BLaER1 treated with 17β-estradiol and CSF1 and Interleukin-3, amounts not matched to agents 10 nM and 100 nM (cell line): ENCODE measurements at regions not wholly inside any gene's neighbourhood (a gene's known extent, or its start where the extent isn't known, plus 50 kb on each side); places are given as distances from the start of the nearest gene placed in this dataset.
A peak's percentile ranks its signal among the peaks of the same experiment; 100 is the strongest.

Experiments
- H3K27ac ChIP-seq, 11 experiments: shearing (Covaris generic); formaldehyde crosslinking; 2 replicates each; pipeline ENCODE4 v1.8.1; 2022
- H3K27me3 ChIP-seq, 11 experiments: shearing (Covaris generic); formaldehyde crosslinking; 2 replicates each; pipeline ENCODE4 v1.8.1; 2022
- H3K36me3 ChIP-seq, 11 experiments: shearing (Covaris generic); formaldehyde crosslinking; 2 replicates each; pipeline ENCODE4 v1.8.1; 2022
- H3K4me1 ChIP-seq, 10 experiments: shearing (Covaris generic); formaldehyde crosslinking; 2 replicates each; pipeline ENCODE4 v1.8.1; 2022
- H3K4me2 ChIP-seq, 11 experiments: shearing (Covaris generic); formaldehyde crosslinking; 2 replicates each; pipeline ENCODE4 v1.8.1; 2022
- H3K4me3 ChIP-seq, 10 experiments: shearing (Covaris generic); formaldehyde crosslinking; 2 replicates each; pipeline ENCODE4 v1.8.1; 2022
- H3K9ac ChIP-seq, 11 experiments: shearing (Covaris generic); formaldehyde crosslinking; 2 replicates each; pipeline ENCODE4 v1.8.1; 2022
- H3K9me3 ChIP-seq, 11 experiments: shearing (Covaris generic); formaldehyde crosslinking; replicated peaks in 1 of 11; 2 replicates each; pipeline ENCODE4 v1.8.1; 2022
- H4K20me1 ChIP-seq, 11 experiments: shearing (Covaris generic); formaldehyde crosslinking; 2 replicates each; pipeline ENCODE4 v1.8.1; 2022
- Cebpa-rat ChIP-seq, 11 experiments: shearing (Covaris generic); IDR thresholded peaks; 2 replicates each; pipeline ENCODE4 v1.8.1; 2022

DNA sequence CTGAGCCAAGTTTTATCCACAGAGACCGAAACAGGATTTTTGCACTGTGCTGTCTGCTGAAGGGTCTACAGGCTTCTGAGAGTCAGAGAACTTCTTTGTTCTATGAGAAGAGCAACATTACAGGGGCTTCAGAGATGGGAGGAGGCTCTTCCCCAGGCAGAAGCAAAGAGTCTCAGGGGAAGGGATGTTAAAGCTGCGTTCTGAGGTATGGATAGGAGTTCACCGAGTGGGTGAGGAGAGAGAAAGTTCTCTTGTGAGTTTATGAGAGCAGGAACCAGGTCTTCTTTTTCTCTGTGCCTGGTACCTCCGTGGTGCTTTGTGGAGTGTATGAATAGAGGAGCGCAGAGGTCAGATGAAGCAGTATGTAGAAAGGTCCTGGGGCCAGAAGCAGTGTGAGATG is 155.1 kb downstream of the PDGFRA start:
- Histone ChIP-seq H4K20me1 (no peaks in the 10 kb centered on the region; a peak in 1 of 22 replicates), H3K4me1 (no peaks in the 10 kb centered on the region), H3K36me3 (no peaks in the 10 kb centered on the region), H3K4me2 (no peak overlapping the region), H3K27ac (no peak overlapping the region), H3K4me3 (no peak overlapping the region), H3K9ac (no peak overlapping the region), H3K9me3 (peaks cover 0 to 5% (median 0%) of the 10 kb centered on the region in 11 experiments; a peak in 2 of 22 replicates), H3K27me3 (no peaks in the 10 kb centered on the region)
- no peak for TF ChIP-seq Cebpa-rat (IDR thresholded peaks at IDR 0.05)

GRCh38 chr4:54384563-54384962 is 155.5 kb downstream of the PDGFRA start:
- no peak overlapping the region for H3K4me3 ChIP-seq
- H3K4me2 ChIP-seq = no peak overlapping the region
- H3K27me3 ChIP-seq = no peaks in the 10 kb centered on the region
- no peak overlapping the region for H3K27ac ChIP-seq
- no peak for TF ChIP-seq Cebpa-rat (IDR thresholded peaks at IDR 0.05)
- H3K4me1 ChIP-seq = no peaks in the 10 kb centered on the region
- H3K9ac ChIP-seq = no peak overlapping the region
- H4K20me1 ChIP-seq = no peaks in the 10 kb centered on the region; a peak in 1 of 22 replicates
- no peaks in the 10 kb centered on the region for H3K36me3 ChIP-seq
- H3K9me3 ChIP-seq = peaks cover 0 to 7% (median 0%) of the 10 kb centered on the region in 11 experiments; a peak in 2 of 22 replicates

DNA sequence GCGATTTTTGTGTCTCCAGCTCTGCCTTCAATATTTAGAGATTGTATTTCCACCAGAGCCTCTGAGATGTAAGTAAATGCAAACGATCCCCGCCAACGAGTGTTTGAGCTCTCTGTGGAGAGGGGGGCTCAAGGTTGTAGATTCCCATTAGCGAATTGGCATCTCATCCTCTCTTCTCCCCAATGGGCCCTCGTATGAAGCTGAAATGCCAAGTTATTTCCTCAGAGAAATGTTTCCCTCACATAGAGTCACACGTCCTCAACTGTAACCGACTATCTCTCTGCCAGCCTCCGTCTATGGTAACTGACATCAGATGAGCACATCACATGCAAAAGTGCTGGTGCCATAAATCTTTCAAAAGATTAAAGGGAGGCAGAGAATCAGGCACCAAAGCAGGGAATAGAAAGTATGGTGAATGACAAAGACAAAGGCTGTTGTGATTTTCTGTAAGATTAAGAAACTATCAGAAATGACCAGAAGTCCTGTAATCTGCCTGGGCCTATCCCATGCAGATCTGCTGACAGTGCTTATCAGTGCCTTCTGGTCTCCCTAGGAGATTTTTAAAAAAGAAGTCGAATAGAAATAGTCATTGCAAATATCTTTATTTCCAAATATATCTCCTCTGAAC is 157.1 kb downstream of the PDGFRA start:
- Histone ChIP-seq H3K9me3 (peaks cover 0 to 7% (median 0%) of the 10 kb centered on the region in 11 experiments; a peak in 2 of 22 replicates), H3K27ac (no peak overlapping the region), H3K9ac (no peak overlapping the region), H3K27me3 (no peaks in the 10 kb centered on the region), H3K4me3 (no peak overlapping the region), H3K4me1 (no peaks in the 10 kb centered on the region), H3K36me3 (no peaks in the 10 kb centered on the region), H4K20me1 (no peaks in the 10 kb centered on the region; a peak in 1 of 22 replicates), H3K4me2 (no peak overlapping the region)
- no peak for TF ChIP-seq Cebpa-rat (IDR thresholded peaks at IDR 0.05)

DNA sequence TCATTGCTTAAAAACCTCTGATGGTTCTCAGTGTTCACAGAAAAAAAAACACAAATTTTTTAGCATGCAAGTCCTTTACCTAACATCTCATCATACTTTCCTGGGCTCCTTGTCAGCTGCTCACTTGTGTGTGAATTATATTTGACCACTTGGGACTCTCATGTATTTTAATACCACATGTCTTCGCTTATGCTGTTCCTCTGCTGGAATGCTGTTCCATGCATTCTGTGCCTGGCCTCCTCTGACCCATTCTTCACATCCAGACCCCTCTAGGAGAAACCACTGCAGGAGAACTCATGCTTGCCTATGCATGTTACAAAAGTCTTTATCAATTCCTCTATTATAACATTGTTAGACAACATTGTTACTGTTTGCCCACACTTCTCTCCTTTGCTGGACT is 157.6 kb downstream of the PDGFRA start:
- H3K4me3 ChIP-seq = no peak overlapping the region

GRCh38 chr4:54390670-54391069 is 161.6 kb downstream of the PDGFRA start:
- Histone ChIP-seq H3K4me2 (no peak overlapping the region), H3K4me3 (no peak overlapping the region), H4K20me1 (no peaks in the 10 kb centered on the region), H3K36me3 (no peaks in the 10 kb centered on the region), H3K27ac (no peak overlapping the region), H3K9ac (no peak overlapping the region), H3K27me3 (no peaks in the 10 kb centered on the region; a peak in 1 of 22 replicates), H3K4me1 (peaks cover 0 to 6% (median 0%) of the 10 kb centered on the region in 10 experiments; a peak in 2 of 20 replicates), H3K9me3 (peaks cover 0 to 9% (median 4%) of the 10 kb centered on the region in 11 experiments; a peak in 4 of 22 replicates)
- TF ChIP-seq Cebpa-rat (IDR thresholded peaks at IDR 0.05) = no peak

More for the DNA sequence above, 157.6 kb downstream of the PDGFRA start:
- no peaks in the 10 kb centered on the region for H3K27me3 ChIP-seq
- no peak overlapping the region for H3K27ac ChIP-seq
- H3K36me3 ChIP-seq = no peaks in the 10 kb centered on the region
- no peak overlapping the region for H3K9ac ChIP-seq
- H4K20me1 ChIP-seq = no peaks in the 10 kb centered on the region; a peak in 1 of 22 replicates
- H3K4me1 ChIP-seq = no peaks in the 10 kb centered on the region
- peaks cover 0 to 7% (median 0%) of the 10 kb centered on the region in 11 experiments; a peak in 2 of 22 replicates for H3K9me3 ChIP-seq
- no peak overlapping the region for H3K4me2 ChIP-seq
- no peak for TF ChIP-seq Cebpa-rat (IDR thresholded peaks at IDR 0.05)

GRCh38 chr4:54391104-54391503 is 162.0 kb downstream of the PDGFRA start:
- Histone ChIP-seq H3K36me3 (no peaks in the 10 kb centered on the region), H3K4me3 (no peak overlapping the region), H3K27me3 (no peaks in the 10 kb centered on the region; a peak in 1 of 22 replicates), H3K4me1 (peaks cover 0 to 6% (median 0%) of the 10 kb centered on the region in 10 experiments; a peak in 2 of 20 replicates), H3K4me2 (no peak overlapping the region), H3K27ac (no peak overlapping the region), H3K9me3 (peaks cover 0 to 13% (median 5%) of the 10 kb centered on the region in 11 experiments; a peak in 5 of 22 replicates), H4K20me1 (no peaks in the 10 kb centered on the region), H3K9ac (no peak overlapping the region)
- no peak for TF ChIP-seq Cebpa-rat (IDR thresholded peaks at IDR 0.05)

DNA sequence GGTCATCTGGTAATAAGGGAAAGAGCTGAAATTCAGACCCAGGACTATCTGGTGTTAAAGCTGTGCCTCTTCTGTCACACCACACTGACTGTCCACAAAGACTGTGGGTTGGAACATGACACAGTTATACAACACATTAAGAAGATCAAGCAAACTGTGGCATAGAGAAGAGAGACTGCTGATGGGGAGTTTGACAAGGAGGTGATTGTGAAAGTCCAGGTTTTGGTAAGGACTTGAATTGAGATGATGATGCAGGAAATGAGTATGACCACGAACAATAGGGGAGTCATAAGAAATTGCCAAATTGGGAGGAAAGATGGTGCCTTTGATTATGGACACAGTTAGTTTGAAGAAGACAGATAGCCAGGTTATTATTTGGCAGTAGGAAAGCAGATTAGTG is 163.4 kb downstream of the PDGFRA start:
- H4K20me1 ChIP-seq = no peaks in the 10 kb centered on the region
- H3K4me3 ChIP-seq = no peak overlapping the region
- no peaks in the 10 kb centered on the region for H3K36me3 ChIP-seq
- H3K4me2 ChIP-seq = no peak overlapping the region
- TF ChIP-seq Cebpa-rat (IDR thresholded peaks at IDR 0.05) = no peak
- H3K27me3 ChIP-seq = no peaks in the 10 kb centered on the region; a peak in 1 of 22 replicates
- H3K9me3 ChIP-seq = peaks cover 0 to 13% (median 5%) of the 10 kb centered on the region in 11 experiments; a peak in 5 of 22 replicates
- H3K27ac ChIP-seq = no peak overlapping the region
- peaks cover 0 to 6% (median 0%) of the 10 kb centered on the region in 10 experiments; a peak in 2 of 20 replicates for H3K4me1 ChIP-seq
- no peak overlapping the region for H3K9ac ChIP-seq

GRCh38 chr4:54393243-54393642 is 164.2 kb downstream of the PDGFRA start:
- H3K4me3 ChIP-seq = no peak overlapping the region
- H3K4me2 ChIP-seq = no peak overlapping the region
- H4K20me1 ChIP-seq = no peaks in the 10 kb centered on the region
- H3K9me3 ChIP-seq = peaks cover 0 to 13% (median 5%) of the 10 kb centered on the region in 11 experiments; a peak in 5 of 22 replicates
- TF ChIP-seq Cebpa-rat (IDR thresholded peaks at IDR 0.05) = no peak
- H3K27me3 ChIP-seq = no peaks in the 10 kb centered on the region; a peak in 1 of 22 replicates
- no peaks in the 10 kb centered on the region for H3K36me3 ChIP-seq
- H3K4me1 ChIP-seq = peaks cover 0 to 6% (median under 1%) of the 10 kb centered on the region in 10 experiments; a peak in 6 of 20 replicates
- no peak overlapping the region for H3K9ac ChIP-seq
- no peak overlapping the region for H3K27ac ChIP-seq

DNA sequence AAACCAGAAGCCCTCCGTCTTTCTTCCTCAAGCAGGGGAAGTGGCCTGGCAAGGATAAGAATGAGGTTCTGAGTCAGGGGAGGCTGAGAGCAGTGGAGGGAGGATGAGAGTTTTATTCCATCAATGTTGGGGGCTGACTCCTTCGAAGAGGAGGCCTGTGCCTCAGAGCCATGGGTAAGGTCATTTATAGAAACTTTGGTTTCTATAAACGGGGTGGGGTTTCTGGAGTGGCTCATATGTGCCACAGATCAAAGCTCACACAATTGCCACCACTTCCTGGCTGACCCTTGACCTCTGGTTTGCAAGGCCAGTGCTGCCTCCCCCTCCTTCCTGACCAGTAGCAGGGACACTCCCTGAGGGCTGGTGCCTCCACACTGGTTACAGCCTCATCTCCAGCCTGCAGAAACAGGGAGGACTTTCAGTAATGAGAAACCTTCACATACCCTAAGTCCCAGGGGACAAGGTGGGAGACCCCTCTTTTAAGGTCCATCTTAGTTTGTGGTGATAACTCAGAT is 166.0 kb downstream of the PDGFRA start:
- TF ChIP-seq Cebpa-rat (IDR thresholded peaks at IDR 0.05) = no peak
- H3K9me3 ChIP-seq = peaks cover 0 to 13% (median 4%) of the 10 kb centered on the region in 11 experiments; a peak in 3 of 22 replicates
- H3K4me3 ChIP-seq = no peak overlapping the region
- no peaks in the 10 kb centered on the region for H3K36me3 ChIP-seq
- no peak overlapping the region for H3K27ac ChIP-seq
- no peak overlapping the region for H3K9ac ChIP-seq
- H3K4me2 ChIP-seq = peak overlapping the region in 2 of 11 experiments; percentile 2 to 3; a peak in 3 of 22 replicates
- H4K20me1 ChIP-seq = no peaks in the 10 kb centered on the region
- no peaks in the 10 kb centered on the region; a peak in 1 of 22 replicates for H3K27me3 ChIP-seq
- H3K4me1 ChIP-seq = peaks cover 0 to 16% (median 3%) of the 10 kb centered on the region in 10 experiments; a peak in 8 of 20 replicates
